WTC11 (cell line): ENCODE measurements at regions not wholly inside any gene's neighbourhood (a gene's known extent, or its start where the extent isn't known, plus 50 kb on each side); places are given as distances from the start of the nearest gene placed in this dataset.

Experiments used
- ATAC-seq: fragments of 200-7000 bp; cut with Tn5 transposase; 2 replicates; pipeline ENCODE4 v1.10.0; 2021; ENCODE audit warnings: mild to moderate bottlenecking, moderate library complexity
- CTCF ChIA-PET: fragments of 300-600 bp; sonication (Branson Sonifier 250); formaldehyde crosslinking; loops from one replicate; lab custom pipeline; 2021; ENCODE audit warnings: antibody characterized with exemption; lab: Charles Lee
- POLR2A ChIA-PET: fragments of 350-600 bp; sonication (Branson Sonifier 250); formaldehyde crosslinking; loops from one replicate; lab custom pipeline; 2021; ENCODE audit warnings: antibody characterized with exemption; lab: Charles Lee
- DNase-seq: peaks from one replicate; pipeline ENCODE4 v3.0.0; 2021; ENCODE audit warnings: low spot score
- H3K27ac Mint-ChIP-seq: 2 replicates; pipeline ENCODE4 v1.8.0; 2021; ENCODE audit warnings: mixed read lengths
- H3K27me3 Mint-ChIP-seq: 2 replicates; pipeline ENCODE4 v1.8.0; 2021; ENCODE audit warnings: low read depth, mild to moderate bottlenecking, moderate library complexity, mixed read lengths
- H3K36me3 Mint-ChIP-seq: 2 replicates; pipeline ENCODE4 v1.8.0; 2021; ENCODE audit warnings: mixed read lengths
- H3K4me1 Mint-ChIP-seq: 2 replicates; pipeline ENCODE4 v1.8.0; 2022; ENCODE audit warnings: mixed read lengths
- H3K4me3 Mint-ChIP-seq: 2 replicates; pipeline ENCODE4 v1.8.0; 2021; ENCODE audit warnings: mild to moderate bottlenecking, moderate library complexity, mixed read lengths
- H3K9me3 Mint-ChIP-seq: 2 replicates; pipeline ENCODE4 v1.8.0; 2021; ENCODE audit warnings: mixed read lengths
- AFF4 ChIP-seq: sonication (generic); formaldehyde crosslinking; IDR thresholded peaks from 2 replicates; pipeline ENCODE4 v1.8.1; 2023; ENCODE audit warnings: mild to moderate bottlenecking, missing genetic modification reagents, borderline replicate concordance
- ARID4B ChIP-seq: sonication (generic); formaldehyde crosslinking; IDR thresholded peaks from 2 replicates; pipeline ENCODE4 v1.8.0; 2023; ENCODE audit warnings: missing genetic modification reagents, mild to moderate bottlenecking, borderline replicate concordance
- ATF1 ChIP-seq: sonication (generic); formaldehyde crosslinking; IDR thresholded peaks from 2 replicates; pipeline ENCODE4 v1.8.1; 2023; ENCODE audit warnings: mild to moderate bottlenecking, moderate library complexity, missing genetic modification reagents
- ATF6 ChIP-seq: sonication (generic); formaldehyde crosslinking; IDR thresholded peaks from 2 replicates; pipeline ENCODE4 v1.8.1; 2023; ENCODE audit warnings: mild to moderate bottlenecking, missing genetic modification reagents
- CDX4 ChIP-seq: fragments of 250-450 bp; sonication (Bioruptor Pico); IDR thresholded peaks from 2 replicates; pipeline ENCODE4 v1.9.0; 2021; ENCODE audit warnings: moderate library complexity, mild to moderate bottlenecking, inconsistent platforms, borderline replicate concordance
- GABPB1 ChIP-seq: sonication (generic); formaldehyde crosslinking; IDR thresholded peaks from 2 replicates; pipeline ENCODE4 v1.8.1; 2023; ENCODE audit warnings: mild to moderate bottlenecking, missing genetic modification reagents
- HMGA2 ChIP-seq: fragments of 250-450 bp; sonication (Bioruptor Pico); IDR thresholded peaks from 2 replicates; pipeline ENCODE4 v1.4.0; 2021; ENCODE audit warnings: mild to moderate bottlenecking, moderate library complexity
- HMGXB4 ChIP-seq: sonication (generic); formaldehyde crosslinking; IDR thresholded peaks from 2 replicates; pipeline ENCODE4 v1.8.1; 2023; ENCODE audit warnings: mild to moderate bottlenecking, moderate library complexity, missing genetic modification reagents
- JUN ChIP-seq: sonication (generic); formaldehyde crosslinking; IDR thresholded peaks from 2 replicates; pipeline ENCODE4 v1.8.0; 2023; ENCODE audit warnings: mild to moderate bottlenecking, missing genetic modification reagents
- NR3C1 ChIP-seq: sonication (generic); formaldehyde crosslinking; conservative IDR thresholded peaks from 2 replicates; pipeline ENCODE4 v1.8.1; 2023; ENCODE audit warnings: low read depth, mild to moderate bottlenecking, missing genetic modification reagents
- PRRX2 ChIP-seq: fragments of 250-450 bp; sonication (Bioruptor Pico); IDR thresholded peaks from 2 replicates; pipeline ENCODE4 v1.8.0; 2021; ENCODE audit warnings: mild to moderate bottlenecking
- STAT6 ChIP-seq: sonication (generic); formaldehyde crosslinking; conservative IDR thresholded peaks from 2 replicates; pipeline ENCODE4 v1.8.1; 2023; ENCODE audit warnings: mild to moderate bottlenecking, low read depth, missing genetic modification reagents, moderate library complexity
- USF1 ChIP-seq: sonication (generic); formaldehyde crosslinking; IDR thresholded peaks from 2 replicates; pipeline ENCODE4 v1.8.0; 2022; ENCODE audit warnings: mild to moderate bottlenecking, missing genetic modification reagents
- ZNF138 ChIP-seq: sonication (generic); formaldehyde crosslinking; conservative IDR thresholded peaks from 2 replicates; pipeline ENCODE4 v1.8.1; 2022; ENCODE audit warnings: mild to moderate bottlenecking, moderate library complexity, missing genetic modification reagents
- ZSCAN18 ChIP-seq: fragments of 250-450 bp; sonication (Bioruptor Pico); IDR thresholded peaks from 2 replicates; pipeline ENCODE4 v2.1.2; 2022; ENCODE audit warnings: mild to moderate bottlenecking, moderate library complexity

- H3K4me3 Mint-ChIP-seq, result no peak overlapping the region
- POLR2A ChIA-PET, result interaction anchor here (0.7 kb wide), 1 partner anchor 31 kb away, joined by 3 read pairs; no protein-coding TSS in a partner anchor
- no peaks in the 10 kb centered on the region for H3K27me3 Mint-ChIP-seq
- H3K9me3 Mint-ChIP-seq, result no peaks in the 10 kb centered on the region
- TF ChIP-seq PRRX2 (no peak), ZNF138 (CRISPR knock-in tag) (no peak), USF1 (CRISPR knock-in tag) (no peak), NR3C1 (no peak), HMGA2 (CRISPR knock-in tag) (no peak), ATF1 (CRISPR knock-in tag) (no peak), GABPB1 (no peak)
- TF ChIP-seq, all 79 proteins: peak for 0
- ATAC-seq, result no peak
- CTCF ChIA-PET, result no interaction called here
- H3K36me3 Mint-ChIP-seq, result no peaks in the 10 kb centered on the region
- H3K27ac Mint-ChIP-seq, result no peak overlapping the region
- DNase-seq, result no peak
- H3K4me1 Mint-ChIP-seq, result no peaks in the 10 kb centered on the region
Measured at GRCh38 chr4:115292320-115293092, 179.1 kb upstream of the NDST4 start.

- DNase-seq (no peak), ATAC-seq (no peak)
- H3K4me3 Mint-ChIP-seq, result no peak overlapping the region
- no peaks in the 10 kb centered on the region; the same call in 1 of the 2 replicates for H3K27me3 Mint-ChIP-seq
- H3K4me1 Mint-ChIP-seq, result no peaks in the 10 kb centered on the region
- ChIA-PET POLR2A (no interaction called here), CTCF (no interaction called here)
- no peak overlapping the region for H3K27ac Mint-ChIP-seq
- no peaks in the 10 kb centered on the region for H3K36me3 Mint-ChIP-seq
- H3K9me3 Mint-ChIP-seq, result no peaks in the 10 kb centered on the region
- no peak for TF ChIP-seq ZSCAN18 (CRISPR knock-in tag)
- no peak for TF ChIP-seq ATF1 (CRISPR knock-in tag)
- no peak for TF ChIP-seq ARID4B
- no peak for TF ChIP-seq STAT6 (CRISPR knock-in tag)
- no peak for TF ChIP-seq ATF6 (CRISPR knock-in tag)
- TF ChIP-seq JUN (CRISPR knock-in tag), result no peak
- no peak for TF ChIP-seq HMGXB4
- TF ChIP-seq AFF4 (CRISPR knock-in tag), result no peak
- no peak for TF ChIP-seq ZNF138 (CRISPR knock-in tag)
- TF ChIP-seq CDX4 (CRISPR knock-in tag), result no peak
Measured at GRCh38 chr4:115287426-115287825, 174.0 kb upstream of the NDST4 start.
